ENCODE measurements at regions not wholly inside any gene's neighbourhood (a gene's known extent, or its start where the extent isn't known, plus 50 kb on each side); places are given as distances from the start of the nearest gene placed in this dataset.

DNA sequence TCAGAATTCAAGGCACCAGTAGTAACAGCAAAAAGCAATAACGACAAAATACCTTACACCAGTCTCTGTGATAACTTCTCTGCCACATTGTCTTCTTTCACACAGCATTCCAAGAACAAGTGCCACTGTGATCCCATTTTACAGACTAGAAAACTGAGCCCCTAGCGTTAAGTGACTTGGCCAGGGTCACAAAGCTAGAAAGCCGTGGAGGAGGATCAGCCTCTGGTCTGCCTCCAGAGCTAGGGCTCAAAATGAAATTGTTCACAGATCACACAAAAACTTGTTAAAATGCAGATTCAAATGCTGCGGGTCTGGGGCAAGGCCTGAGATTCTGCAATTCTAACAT lies 154.1 kb downstream of the FAM114A2 start:
- TF ChIP-seq, protein P1, sequence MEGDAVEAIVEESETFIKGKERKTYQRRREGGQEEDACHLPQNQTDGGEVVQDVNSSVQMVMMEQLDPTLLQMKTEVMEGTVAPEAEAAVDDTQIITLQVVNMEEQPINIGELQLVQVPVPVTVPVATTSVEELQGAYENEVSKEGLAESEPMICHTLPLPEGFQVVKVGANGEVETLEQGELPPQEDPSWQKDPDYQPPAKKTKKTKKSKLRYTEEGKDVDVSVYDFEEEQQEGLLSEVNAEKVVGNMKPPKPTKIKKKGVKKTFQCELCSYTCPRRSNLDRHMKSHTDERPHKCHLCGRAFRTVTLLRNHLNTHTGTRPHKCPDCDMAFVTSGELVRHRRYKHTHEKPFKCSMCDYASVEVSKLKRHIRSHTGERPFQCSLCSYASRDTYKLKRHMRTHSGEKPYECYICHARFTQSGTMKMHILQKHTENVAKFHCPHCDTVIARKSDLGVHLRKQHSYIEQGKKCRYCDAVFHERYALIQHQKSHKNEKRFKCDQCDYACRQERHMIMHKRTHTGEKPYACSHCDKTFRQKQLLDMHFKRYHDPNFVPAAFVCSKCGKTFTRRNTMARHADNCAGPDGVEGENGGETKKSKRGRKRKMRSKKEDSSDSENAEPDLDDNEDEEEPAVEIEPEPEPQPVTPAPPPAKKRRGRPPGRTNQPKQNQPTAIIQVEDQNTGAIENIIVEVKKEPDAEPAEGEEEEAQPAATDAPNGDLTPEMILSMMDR (IDR thresholded peaks at IDR 0.05 in 2 of 3, conservative IDR thresholded peaks at IDR 0.05 in 1 of 3; ENCODE audit: borderline replicate concordance in 1 of 3, insufficient read depth in 1 of 3, low read depth in 2 of 3, low read length in 2 of 3), result no peak
- no peak for TF ChIP-seq POLR2A (IDR thresholded peaks at IDR 0.05; ENCODE audit: borderline replicate concordance, extremely low read depth, insufficient read depth, insufficient read length)
- TF ChIP-seq CEBPB (IDR thresholded peaks at IDR 0.05; ENCODE audit: low read depth), result no peak
- TF ChIP-seq EZH2 (IDR thresholded peaks at IDR 0.05), result no peak
- no peak for TF ChIP-seq POLR2AphosphoS5 (IDR thresholded peaks at IDR 0.05; ENCODE audit: low read depth, low read length)
- no peak for TF ChIP-seq RAD21 (IDR thresholded peaks at IDR 0.05; ENCODE audit: low read depth)
- TF ChIP-seq, protein P2, sequence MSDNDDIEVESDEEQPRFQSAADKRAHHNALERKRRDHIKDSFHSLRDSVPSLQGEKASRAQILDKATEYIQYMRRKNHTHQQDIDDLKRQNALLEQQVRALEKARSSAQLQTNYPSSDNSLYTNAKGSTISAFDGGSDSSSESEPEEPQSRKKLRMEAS (IDR thresholded peaks at IDR 0.05), result no peak
- TF ChIP-seq, protein P3, sequence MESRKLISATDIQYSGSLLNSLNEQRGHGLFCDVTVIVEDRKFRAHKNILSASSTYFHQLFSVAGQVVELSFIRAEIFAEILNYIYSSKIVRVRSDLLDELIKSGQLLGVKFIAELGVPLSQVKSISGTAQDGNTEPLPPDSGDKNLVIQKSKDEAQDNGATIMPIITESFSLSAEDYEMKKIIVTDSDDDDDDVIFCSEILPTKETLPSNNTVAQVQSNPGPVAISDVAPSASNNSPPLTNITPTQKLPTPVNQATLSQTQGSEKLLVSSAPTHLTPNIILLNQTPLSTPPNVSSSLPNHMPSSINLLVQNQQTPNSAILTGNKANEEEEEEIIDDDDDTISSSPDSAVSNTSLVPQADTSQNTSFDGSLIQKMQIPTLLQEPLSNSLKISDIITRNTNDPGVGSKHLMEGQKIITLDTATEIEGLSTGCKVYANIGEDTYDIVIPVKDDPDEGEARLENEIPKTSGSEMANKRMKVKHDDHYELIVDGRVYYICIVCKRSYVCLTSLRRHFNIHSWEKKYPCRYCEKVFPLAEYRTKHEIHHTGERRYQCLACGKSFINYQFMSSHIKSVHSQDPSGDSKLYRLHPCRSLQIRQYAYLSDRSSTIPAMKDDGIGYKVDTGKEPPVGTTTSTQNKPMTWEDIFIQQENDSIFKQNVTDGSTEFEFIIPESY (IDR thresholded peaks at IDR 0.05; ENCODE audit: extremely low read depth, insufficient replicate concordance, low read length), result no peak
- no peak for TF ChIP-seq EGR1 (IDR thresholded peaks at IDR 0.05; ENCODE audit: low read depth)
- TF ChIP-seq JUND (IDR thresholded peaks at IDR 0.05), result no peak
- TF ChIP-seq ZFX (IDR thresholded peaks at IDR 0.05), result no peak
- no peak for TF ChIP-seq TCF7L2 (IDR thresholded peaks at IDR 0.05; ENCODE audit: borderline replicate concordance, extremely low read depth, insufficient read depth, insufficient read length)

Measured in HCT116 (cell line).